ENCODE measurements at regions not wholly inside any gene's neighbourhood (a gene's known extent, or its start where the extent isn't known, plus 50 kb on each side); places are given as distances from the start of the nearest gene placed in this dataset.

GRCh38 chr3:181431748-181432147 is 280.0 kb upstream of the SOX2 start:
- Histone ChIP-seq H3K27ac (ENCODE audit: low read depth, low read length) (no peak overlapping the region), H3K4me2 (ENCODE audit: low read length) (no peak overlapping the region), H3K27me3 (ENCODE audit: control insufficient read depth, low read length) (no peaks in the 10 kb centered on the region), H3K36me3 (ENCODE audit: control insufficient read depth, low read length) (no peaks in the 10 kb centered on the region), H3K4me3 (ENCODE audit: low read length) (no peak overlapping the region), H3K79me2 (ENCODE audit: control insufficient read depth, low read length) (no peaks in the 10 kb centered on the region), H3F3A (ENCODE audit: control insufficient read depth, insufficient read depth) (no peaks in the 10 kb centered on the region), H4K20me1 (ENCODE audit: control insufficient read depth, insufficient read depth, low read depth, low read length) (no peaks in the 10 kb centered on the region), H3K9me3 (ENCODE audit: control insufficient read depth, insufficient read depth, low read length) (no peaks in the 10 kb centered on the region), H3K4me1 (ENCODE audit: control insufficient read depth, low read length) (peaks cover 8% of the 10 kb centered on the region; the same call in 1 of the 2 replicates), H3K9me2 (replicated peaks; ENCODE audit: control insufficient read depth, low read length) (no peaks in the 10 kb centered on the region)
- TF ChIP-seq CTCF (IDR thresholded peaks at IDR 0.05; ENCODE audit: low read depth, low read length, poor library complexity, severe bottlenecking) (no peak), EZH2phosphoT487 (IDR thresholded peaks at IDR 0.05; ENCODE audit: borderline replicate concordance, low read length) (no peak)

GRCh38 chr3:181425074-181425473 is 286.7 kb upstream of the SOX2 start:
- H4K20me1 ChIP-seq (ENCODE audit: control insufficient read depth, insufficient read depth, low read depth, low read length), result no peaks in the 10 kb centered on the region
- no peaks in the 10 kb centered on the region for H3F3A ChIP-seq (ENCODE audit: control insufficient read depth, insufficient read depth)
- TF ChIP-seq CTCF (IDR thresholded peaks at IDR 0.05; ENCODE audit: low read depth, low read length, poor library complexity, severe bottlenecking) (no peak), EZH2phosphoT487 (IDR thresholded peaks at IDR 0.05; ENCODE audit: borderline replicate concordance, low read length) (no peak)
- no peak overlapping the region for H3K4me3 ChIP-seq (ENCODE audit: low read length)
- no peaks in the 10 kb centered on the region for H3K27me3 ChIP-seq (ENCODE audit: control insufficient read depth, low read length)
- H3K9me3 ChIP-seq (ENCODE audit: control insufficient read depth, insufficient read depth, low read length), result no peaks in the 10 kb centered on the region
- H3K79me2 ChIP-seq (ENCODE audit: control insufficient read depth, low read length), result no peaks in the 10 kb centered on the region
- H3K4me1 ChIP-seq (ENCODE audit: control insufficient read depth, low read length), result peaks cover 12% of the 10 kb centered on the region; the same call in 1 of the 2 replicates
- no peak overlapping the region for H3K4me2 ChIP-seq (ENCODE audit: low read length)
- H3K27ac ChIP-seq (ENCODE audit: low read depth, low read length), result no peak overlapping the region
- H3K36me3 ChIP-seq (ENCODE audit: control insufficient read depth, low read length), result no peaks in the 10 kb centered on the region
- H3K9me2 ChIP-seq (replicated peaks; ENCODE audit: control insufficient read depth, low read length), result no peaks in the 10 kb centered on the region

- no peaks in the 10 kb centered on the region for H3K9me2 ChIP-seq (replicated peaks; ENCODE audit: control insufficient read depth, low read length)
- no peaks in the 10 kb centered on the region for H3F3A ChIP-seq (ENCODE audit: control insufficient read depth, insufficient read depth)
- peaks cover 4% of the 10 kb centered on the region; the same call in 1 of the 2 replicates for H3K4me1 ChIP-seq (ENCODE audit: control insufficient read depth, low read length)
- no peaks in the 10 kb centered on the region for H4K20me1 ChIP-seq (ENCODE audit: control insufficient read depth, insufficient read depth, low read depth, low read length)
- no peaks in the 10 kb centered on the region for H3K27me3 ChIP-seq (ENCODE audit: control insufficient read depth, low read length)
- no peak overlapping the region for H3K4me2 ChIP-seq (ENCODE audit: low read length)
- no peak for TF ChIP-seq EZH2phosphoT487 (IDR thresholded peaks at IDR 0.05; ENCODE audit: borderline replicate concordance, low read length)
- no peak for TF ChIP-seq CTCF (IDR thresholded peaks at IDR 0.05; ENCODE audit: low read depth, low read length, poor library complexity, severe bottlenecking)
- no peaks in the 10 kb centered on the region for H3K79me2 ChIP-seq (ENCODE audit: control insufficient read depth, low read length)
- H3K4me3 ChIP-seq (ENCODE audit: low read length), result no peak overlapping the region
- H3K9me3 ChIP-seq (ENCODE audit: control insufficient read depth, insufficient read depth, low read length), result no peaks in the 10 kb centered on the region
- H3K36me3 ChIP-seq (ENCODE audit: control insufficient read depth, low read length), result no peaks in the 10 kb centered on the region
- H3K27ac ChIP-seq (ENCODE audit: low read depth, low read length), result no peak overlapping the region
These were observed 293.5 kb upstream of the SOX2 start for GRCh38 chr3:181418233-181418632.
